Glomerular endothelial cell (primary cell): ENCODE measurements at regions not wholly inside any gene's neighbourhood (a gene's known extent, or its start where the extent isn't known, plus 50 kb on each side); places are given as distances from the start of the nearest gene placed in this dataset.

Experiments
- DNase-seq: peaks from one replicate; pipeline ENCODE4 v3.0.0-alpha.2; 2011; ENCODE audit warnings: low read depth, low spot score; ENCODE audit errors: extremely low read depth

DNA sequence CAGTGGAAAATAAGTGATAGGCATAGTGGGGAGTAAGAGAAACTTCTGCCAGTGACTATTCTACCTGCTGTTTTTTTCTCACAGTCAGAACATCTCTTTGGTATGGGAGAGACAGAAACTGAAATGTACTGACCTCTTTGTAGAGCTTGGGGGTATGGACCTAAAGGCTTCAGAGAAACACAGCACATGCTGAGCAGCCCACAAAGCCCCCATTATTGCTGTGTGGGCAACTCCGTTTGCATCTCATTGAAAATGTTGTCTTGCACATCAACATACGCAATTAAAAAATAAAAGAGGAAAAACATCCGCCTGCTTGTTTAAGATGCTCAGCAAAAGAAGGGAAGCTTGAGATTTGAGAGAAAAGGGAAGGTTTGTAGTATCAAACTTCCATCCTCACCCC is 443.4 kb upstream of the SEMA6D start:
- no peak for DNase-seq

GRCh38 chr15:47283246-47283645 is 434.1 kb upstream of the SEMA6D start:
- no peak for DNase-seq

- no peak for DNase-seq
Measured at GRCh38 chr15:47288794-47289193, 428.5 kb upstream of the SEMA6D start.

DNA sequence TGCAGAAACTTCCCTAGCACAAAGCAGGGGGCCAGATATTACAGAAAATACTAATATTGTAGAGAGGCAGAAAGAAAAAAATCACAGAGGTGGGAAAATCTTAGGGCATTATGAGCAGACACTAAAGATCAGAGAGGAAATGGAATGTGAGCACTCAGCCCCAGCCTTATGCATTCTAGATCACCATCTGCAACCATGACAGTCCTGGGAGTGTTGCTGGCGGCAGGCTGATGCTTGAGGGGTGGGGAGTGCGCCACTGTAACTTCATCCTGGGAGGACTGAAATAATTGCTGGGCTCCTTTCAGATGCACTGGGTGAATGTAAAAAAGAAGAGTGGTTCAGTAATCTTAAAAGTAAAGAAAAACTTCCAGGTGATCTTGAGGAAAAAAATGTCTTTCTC is 427.6 kb upstream of the SEMA6D start:
- DNase-seq, result no peak

DNA sequence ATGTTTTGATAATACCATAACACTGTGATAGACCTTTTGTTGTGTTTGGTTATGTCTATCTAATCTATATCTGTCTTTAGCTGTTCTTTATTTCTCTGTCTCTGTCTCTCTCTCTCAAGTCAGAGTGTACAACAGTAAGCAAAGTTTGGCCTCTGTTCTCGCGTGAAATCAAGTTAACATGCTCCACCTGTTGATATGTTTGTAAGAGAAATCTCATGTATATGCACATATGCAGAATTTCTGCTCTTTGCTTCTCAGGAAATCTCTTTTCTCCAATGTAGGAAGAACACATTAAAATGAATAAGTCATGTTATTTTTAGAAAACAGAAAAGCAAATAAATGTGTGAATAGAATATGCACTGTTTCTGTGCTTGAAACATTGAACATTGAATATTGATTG is 425.5 kb upstream of the SEMA6D start:
- DNase-seq, result no peak

GRCh38 chr15:47292638-47293190 is 424.6 kb upstream of the SEMA6D start:
- no peak for DNase-seq

DNA sequence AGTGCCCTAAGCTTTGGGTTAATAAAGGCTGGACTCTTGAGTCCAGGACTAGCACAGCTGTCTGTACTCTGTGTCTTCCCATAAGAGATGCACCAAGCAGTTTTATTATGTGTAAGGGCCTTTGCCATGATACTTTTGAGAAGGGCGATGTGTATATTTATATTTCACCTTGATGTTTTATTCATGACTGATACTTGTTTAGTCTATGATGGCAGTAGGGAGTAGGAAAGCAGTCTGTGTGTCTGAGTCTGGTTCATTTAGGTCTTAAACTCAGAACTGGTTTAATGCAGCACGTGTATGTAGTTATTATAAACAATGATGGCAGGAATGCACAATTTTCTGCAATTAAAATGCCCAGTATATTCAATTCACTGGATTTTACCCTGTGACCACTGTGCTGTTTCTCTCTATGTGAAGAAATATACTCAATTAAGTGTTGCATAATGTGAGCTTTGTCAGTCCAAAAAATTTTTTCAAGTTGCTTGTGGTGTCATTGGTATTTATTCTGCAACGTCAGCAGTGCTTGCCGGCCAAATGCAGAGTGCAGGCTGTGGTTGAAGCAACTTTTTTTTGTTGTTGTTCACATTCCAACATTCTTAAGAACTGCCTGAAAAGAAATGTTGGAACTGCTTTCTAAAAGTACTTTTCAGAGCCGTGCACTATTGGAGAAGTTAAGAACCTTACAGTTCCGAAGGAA is 423.7 kb upstream of the SEMA6D start:
- no peak for DNase-seq

- no peak for DNase-seq
Measured at GRCh38 chr15:47294765-47295259, 422.5 kb upstream of the SEMA6D start.

- no peak for DNase-seq
Measured at GRCh38 chr15:47296881-47297280, 420.4 kb upstream of the SEMA6D start.

GRCh38 chr15:47299846-47300434 is 417.4 kb upstream of the SEMA6D start:
- DNase-seq, result no peak

- DNase-seq, result no peak
Measured at GRCh38 chr15:47300596-47300995, 416.7 kb upstream of the SEMA6D start.

DNA sequence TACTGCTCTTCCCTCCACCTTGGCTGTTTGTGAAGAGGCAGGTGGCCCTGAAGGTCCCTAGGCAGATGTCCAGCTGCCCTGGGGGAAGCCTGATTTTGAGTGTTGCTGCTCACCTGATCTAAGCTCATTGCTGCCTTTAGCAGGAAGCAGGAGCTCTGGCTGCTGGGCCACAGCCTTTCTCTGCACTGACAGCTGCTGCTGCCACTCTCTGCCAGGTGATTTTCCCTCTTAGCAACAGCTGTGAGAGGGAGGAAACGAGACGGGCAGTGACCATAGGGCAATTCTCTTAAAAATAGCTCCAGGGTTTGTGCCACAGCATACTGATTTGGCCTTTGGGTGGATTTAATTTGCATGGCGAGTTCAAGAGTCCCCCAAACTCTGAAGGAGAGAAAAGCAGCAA is 415.8 kb upstream of the SEMA6D start:
- DNase-seq, result no peak

GRCh38 chr15:47304656-47305055 is 412.6 kb upstream of the SEMA6D start:
- DNase-seq, result no peak

DNA sequence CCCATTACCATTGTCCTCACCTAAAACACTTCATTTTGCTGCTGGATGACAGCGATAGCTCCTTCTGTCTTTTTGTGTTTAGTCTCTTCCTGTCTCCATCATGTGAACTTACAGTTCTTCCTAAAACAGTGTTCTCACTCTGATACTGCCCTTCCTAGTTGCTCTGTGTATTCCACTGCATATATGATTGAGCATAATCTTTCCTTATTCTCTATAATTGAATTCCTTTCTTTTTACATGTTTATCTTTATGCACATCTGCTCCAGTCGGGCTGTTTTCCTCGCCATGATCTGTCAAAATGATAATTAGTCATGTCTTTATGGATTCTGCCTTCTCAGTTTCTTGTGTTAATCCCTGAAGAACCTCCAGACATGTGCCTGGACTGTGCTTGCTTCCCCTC is 405.1 kb upstream of the SEMA6D start:
- DNase-seq, result no peak

GRCh38 chr15:47326410-47327333 is 390.6 kb upstream of the SEMA6D start:
- DNase-seq, result no peak

- DNase-seq, result no peak
Measured at GRCh38 chr15:47331829-47332393, 385.4 kb upstream of the SEMA6D start.

GRCh38 chr15:47332481-47332880 is 384.8 kb upstream of the SEMA6D start:
- DNase-seq, result no peak

DNA sequence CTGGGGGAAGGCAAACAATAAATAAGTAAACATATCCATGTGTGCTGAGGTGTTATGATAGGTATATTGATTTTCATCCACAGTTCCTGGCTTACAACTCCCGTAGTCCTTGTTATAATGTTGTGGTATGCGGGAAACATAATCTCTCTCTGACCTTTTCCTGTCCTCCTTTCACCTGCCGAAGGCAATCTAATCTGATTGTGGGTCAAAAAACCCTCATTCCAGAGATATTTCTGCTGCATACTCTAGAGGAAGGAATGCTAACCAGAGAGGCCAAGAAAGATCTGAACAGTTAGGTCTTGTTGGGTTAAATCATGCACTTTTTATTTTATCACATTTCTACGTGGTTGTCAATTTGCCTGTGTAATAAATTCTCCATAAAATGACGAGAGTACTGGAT is 383.6 kb upstream of the SEMA6D start:
- no peak for DNase-seq

DNA sequence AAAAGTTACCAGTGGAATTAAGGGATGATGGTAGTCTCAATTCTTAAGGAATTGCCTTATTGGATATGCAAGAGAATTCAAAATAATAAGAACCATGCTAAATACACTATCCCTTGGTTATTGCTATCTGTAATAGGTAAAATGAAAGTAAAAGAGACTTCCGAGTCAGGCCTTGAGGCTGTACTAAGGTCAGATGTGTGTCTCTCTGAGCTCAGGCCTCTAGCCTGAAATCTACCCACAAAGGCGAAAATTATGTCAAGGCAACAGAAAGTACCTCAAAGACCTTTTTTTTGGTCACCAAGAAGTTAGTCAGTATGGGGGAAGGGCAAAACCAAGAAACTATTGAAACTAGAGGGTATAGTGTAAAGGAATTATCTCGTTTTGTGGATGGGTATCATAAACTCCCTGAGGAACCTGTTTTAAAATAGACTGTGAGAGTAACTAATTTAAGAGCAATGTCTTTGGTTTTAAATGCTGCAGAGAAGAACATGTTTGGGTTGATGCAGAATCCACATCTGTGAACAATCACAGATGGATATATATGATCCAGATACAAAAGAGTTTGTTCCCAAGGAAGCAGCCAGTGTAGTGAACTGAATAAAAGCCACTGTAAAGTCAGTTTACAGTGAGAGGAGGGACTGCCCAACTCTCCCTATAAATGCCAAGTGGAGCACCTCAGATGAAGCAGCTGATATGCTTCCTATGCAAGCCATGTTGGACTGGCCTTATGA is 382.3 kb upstream of the SEMA6D start:
- no peak for DNase-seq

- no peak for DNase-seq
Measured at GRCh38 chr15:47337106-47337505, 380.2 kb upstream of the SEMA6D start.
